ENCODE measurements at regions not wholly inside any gene's neighbourhood (a gene's known extent, or its start where the extent isn't known, plus 50 kb on each side); places are given as distances from the start of the nearest gene placed in this dataset.

DNA sequence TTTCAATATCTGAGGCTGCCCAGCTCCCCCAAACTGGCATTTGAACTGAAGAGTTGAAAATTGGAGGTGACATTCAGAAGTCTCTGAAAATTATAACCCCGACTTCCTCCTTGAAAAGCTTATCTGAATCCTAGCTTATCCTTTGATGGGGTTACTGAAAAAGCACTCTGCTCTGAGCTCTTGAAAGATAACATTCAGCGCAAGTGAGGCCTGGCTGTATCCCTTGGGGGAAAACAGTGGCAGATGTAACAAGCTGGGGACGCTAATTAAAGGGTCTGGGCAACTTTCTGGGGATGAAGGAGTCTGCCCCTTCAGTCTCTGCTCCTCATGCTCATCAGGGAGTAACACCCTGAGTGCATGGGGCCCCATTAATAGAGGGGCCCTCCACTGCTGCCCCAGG is 402.0 kb upstream of the CADM1 start:
- Histone ChIP-seq H3K27ac (no peak overlapping the region), H3K4me1 (no peaks in the 10 kb centered on the region), H3K4me3 (no peak overlapping the region), H3K9me3 (no peaks in the 10 kb centered on the region), H3K36me3 (no peaks in the 10 kb centered on the region), H3K27me3 (peaks cover 0 to 5% (median 0%) of the 10 kb centered on the region in 3 donors)
- DNase-seq (no peak), ATAC-seq (no peak)
- in situ Hi-C loops (cut with MboI; ENCODE audit: low sequenced_read_pairs in 4 of 4) (no loop called here), intact Hi-C loops (cut with DNase I; ENCODE audit: low total_unique reads) (no loop called here)
- TF ChIP-seq POLR2A (IDR thresholded peaks at IDR 0.05): no peak

DNA sequence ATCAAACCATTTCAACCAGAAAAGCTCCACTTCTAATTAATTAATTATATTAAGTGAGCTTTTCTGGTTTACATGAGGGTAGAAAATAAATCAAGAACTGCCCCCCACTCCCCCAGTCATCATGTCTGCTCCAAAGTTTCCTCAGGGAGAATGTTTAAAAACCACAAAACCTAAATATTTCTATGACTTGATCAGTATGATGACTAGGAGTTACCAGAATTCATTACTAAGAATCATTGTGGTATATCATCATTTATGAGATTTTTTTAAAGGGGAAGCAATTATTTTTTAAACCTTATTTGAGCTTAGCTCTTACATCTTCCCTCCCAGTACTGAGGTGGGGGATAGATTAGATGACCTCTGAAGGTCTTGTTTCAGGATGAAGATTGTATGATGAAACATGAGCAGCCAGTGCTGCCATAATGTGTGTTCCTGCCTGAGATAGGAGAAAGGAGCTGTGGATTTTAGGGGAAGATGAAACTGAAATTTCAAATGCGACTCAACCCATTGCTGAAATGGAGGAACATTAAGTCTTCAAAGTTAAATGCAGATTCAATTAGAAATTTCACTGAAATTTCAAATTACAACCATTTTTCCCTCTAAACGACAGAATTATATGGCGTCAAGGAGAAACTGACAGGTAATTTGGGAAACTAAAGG is 401.3 kb upstream of the CADM1 start:
- Histone ChIP-seq H3K36me3 (no peaks in the 10 kb centered on the region), H3K27me3 (peaks cover 0 to 5% (median 0%) of the 10 kb centered on the region in 3 donors), H3K27ac (no peak overlapping the region), H3K9me3 (no peaks in the 10 kb centered on the region), H3K4me1 (no peaks in the 10 kb centered on the region), H3K4me3 (no peak overlapping the region)
- DNase-seq (no peak), ATAC-seq (no peak)
- TF ChIP-seq, protein P1, sequence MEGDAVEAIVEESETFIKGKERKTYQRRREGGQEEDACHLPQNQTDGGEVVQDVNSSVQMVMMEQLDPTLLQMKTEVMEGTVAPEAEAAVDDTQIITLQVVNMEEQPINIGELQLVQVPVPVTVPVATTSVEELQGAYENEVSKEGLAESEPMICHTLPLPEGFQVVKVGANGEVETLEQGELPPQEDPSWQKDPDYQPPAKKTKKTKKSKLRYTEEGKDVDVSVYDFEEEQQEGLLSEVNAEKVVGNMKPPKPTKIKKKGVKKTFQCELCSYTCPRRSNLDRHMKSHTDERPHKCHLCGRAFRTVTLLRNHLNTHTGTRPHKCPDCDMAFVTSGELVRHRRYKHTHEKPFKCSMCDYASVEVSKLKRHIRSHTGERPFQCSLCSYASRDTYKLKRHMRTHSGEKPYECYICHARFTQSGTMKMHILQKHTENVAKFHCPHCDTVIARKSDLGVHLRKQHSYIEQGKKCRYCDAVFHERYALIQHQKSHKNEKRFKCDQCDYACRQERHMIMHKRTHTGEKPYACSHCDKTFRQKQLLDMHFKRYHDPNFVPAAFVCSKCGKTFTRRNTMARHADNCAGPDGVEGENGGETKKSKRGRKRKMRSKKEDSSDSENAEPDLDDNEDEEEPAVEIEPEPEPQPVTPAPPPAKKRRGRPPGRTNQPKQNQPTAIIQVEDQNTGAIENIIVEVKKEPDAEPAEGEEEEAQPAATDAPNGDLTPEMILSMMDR (IDR thresholded peaks at IDR 0.05 in 4 of 5, conservative IDR thresholded peaks at IDR 0.05 in 1 of 5): no peak
- TF ChIP-seq POLR2A (IDR thresholded peaks at IDR 0.05): no peak
- in situ Hi-C loops (cut with MboI; ENCODE audit: low sequenced_read_pairs in 4 of 4): no loop called here
- intact Hi-C loops (cut with DNase I; ENCODE audit: low total_unique reads): no loop called here

DNA sequence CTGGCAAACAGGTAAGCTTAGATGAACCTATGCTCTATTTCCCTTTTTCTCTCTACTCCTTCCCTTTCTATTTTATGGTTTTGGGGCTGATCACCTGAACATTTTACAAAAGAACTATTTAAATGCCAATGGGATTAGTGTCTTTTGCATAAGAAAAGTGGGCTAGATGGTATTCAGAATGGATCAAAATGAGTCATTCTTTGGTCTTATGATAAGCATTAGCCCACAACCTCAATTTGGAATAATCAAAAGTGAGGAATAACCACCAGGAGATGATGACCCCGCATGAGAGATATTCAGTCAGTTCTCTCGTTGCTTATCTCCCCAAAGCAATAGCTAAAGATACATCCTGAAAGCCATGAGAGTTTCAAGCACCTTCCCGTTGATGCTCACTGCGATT is 399.0 kb upstream of the CADM1 start:
- H3K4me3 ChIP-seq: no peak overlapping the region
- intact Hi-C loops (cut with DNase I; ENCODE audit: low total_unique reads): no loop called here
- in situ Hi-C loops (cut with MboI; ENCODE audit: low sequenced_read_pairs in 4 of 4): no loop called here

DNA sequence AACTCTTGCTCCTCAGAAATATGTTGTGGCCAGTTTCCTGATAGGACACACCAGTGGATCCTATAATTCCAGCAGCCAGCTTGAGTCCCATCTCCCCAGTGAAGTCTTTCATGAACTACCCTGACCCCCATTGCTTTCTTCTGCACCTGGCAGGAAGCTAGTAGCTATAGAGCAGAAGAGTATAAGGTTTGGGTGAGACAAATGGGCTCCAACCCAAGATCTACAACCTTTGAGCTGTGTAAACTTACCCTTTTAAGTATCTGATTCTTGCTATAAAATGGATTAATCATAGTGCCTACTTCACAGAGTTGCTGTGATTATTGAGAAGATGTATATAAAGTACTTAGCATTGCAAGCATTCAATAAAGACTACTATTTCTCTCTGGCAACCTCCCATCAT is 396.9 kb upstream of the CADM1 start:
- intact Hi-C loops (cut with DNase I; ENCODE audit: low total_unique reads): no loop called here
- no peak overlapping the region for H3K4me3 ChIP-seq
- in situ Hi-C loops (cut with MboI; ENCODE audit: low sequenced_read_pairs in 4 of 4): no loop called here

More for the DNA sequence above, 399.0 kb upstream of the CADM1 start:
- no peak for TF ChIP-seq POLR2A (IDR thresholded peaks at IDR 0.05)
- TF ChIP-seq, protein P1 (IDR thresholded peaks at IDR 0.05 in 4 of 5, conservative IDR thresholded peaks at IDR 0.05 in 1 of 5): no peak
- H3K27ac ChIP-seq: no peak overlapping the region
- peaks cover 0 to 5% (median 0%) of the 10 kb centered on the region in 3 donors for H3K27me3 ChIP-seq
- ATAC-seq (no peak), DNase-seq (no peak)
- no peaks in the 10 kb centered on the region for H3K9me3 ChIP-seq
- H3K36me3 ChIP-seq: no peaks in the 10 kb centered on the region
- H3K4me1 ChIP-seq: no peaks in the 10 kb centered on the region

DNA sequence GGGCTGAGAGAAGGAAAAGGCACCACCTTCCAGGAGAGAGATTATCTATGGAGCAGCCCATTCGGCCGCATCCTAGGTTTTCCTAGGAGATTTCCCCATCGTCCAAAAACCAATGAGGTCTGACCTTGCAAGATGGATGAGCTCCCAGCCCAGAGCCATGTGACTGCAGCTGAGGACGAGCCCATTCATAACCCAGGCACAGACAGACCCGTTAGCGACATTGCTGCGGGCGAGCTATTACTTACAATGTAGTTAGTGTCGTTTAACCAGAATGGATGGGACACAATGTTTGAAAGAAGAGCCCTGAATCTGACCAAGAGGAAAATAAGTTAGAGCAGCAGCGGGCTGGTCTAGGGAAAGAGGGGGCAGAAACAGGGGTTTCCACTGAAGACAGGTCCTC is 395.9 kb upstream of the CADM1 start:
- in situ Hi-C loops (cut with MboI; ENCODE audit: low sequenced_read_pairs in 4 of 4) (no loop called here), intact Hi-C loops (cut with DNase I; ENCODE audit: low total_unique reads) (no loop called here)
- no peak for DNase-seq

More for the DNA sequence above, 396.9 kb upstream of the CADM1 start:
- Histone ChIP-seq H3K4me1 (no peaks in the 10 kb centered on the region), H3K27ac (no peak overlapping the region), H3K36me3 (no peaks in the 10 kb centered on the region), H3K27me3 (no peaks in the 10 kb centered on the region), H3K9me3 (no peaks in the 10 kb centered on the region)
- no peak for DNase-seq
- TF ChIP-seq, protein P1 (IDR thresholded peaks at IDR 0.05 in 4 of 5, conservative IDR thresholded peaks at IDR 0.05 in 1 of 5): no peak
- no peak for TF ChIP-seq POLR2A (IDR thresholded peaks at IDR 0.05)
- ATAC-seq: no peak

More for the DNA sequence above, 395.9 kb upstream of the CADM1 start:
- Histone ChIP-seq H3K27ac (no peak overlapping the region), H3K4me1 (no peaks in the 10 kb centered on the region), H3K9me3 (no peaks in the 10 kb centered on the region), H3K27me3 (no peaks in the 10 kb centered on the region), H3K36me3 (no peaks in the 10 kb centered on the region), H3K4me3 (no peak overlapping the region)
- no peak for ATAC-seq
- TF ChIP-seq POLR2A (IDR thresholded peaks at IDR 0.05): no peak
- TF ChIP-seq, protein P1 (IDR thresholded peaks at IDR 0.05 in 4 of 5, conservative IDR thresholded peaks at IDR 0.05 in 1 of 5): no peak

Measured in gastrocnemius medialis (tissue), 4 donors.